ENCODE measurements at regions not wholly inside any gene's neighbourhood (a gene's known extent, or its start where the extent isn't known, plus 50 kb on each side); places are given as distances from the start of the nearest gene placed in this dataset.

DNA sequence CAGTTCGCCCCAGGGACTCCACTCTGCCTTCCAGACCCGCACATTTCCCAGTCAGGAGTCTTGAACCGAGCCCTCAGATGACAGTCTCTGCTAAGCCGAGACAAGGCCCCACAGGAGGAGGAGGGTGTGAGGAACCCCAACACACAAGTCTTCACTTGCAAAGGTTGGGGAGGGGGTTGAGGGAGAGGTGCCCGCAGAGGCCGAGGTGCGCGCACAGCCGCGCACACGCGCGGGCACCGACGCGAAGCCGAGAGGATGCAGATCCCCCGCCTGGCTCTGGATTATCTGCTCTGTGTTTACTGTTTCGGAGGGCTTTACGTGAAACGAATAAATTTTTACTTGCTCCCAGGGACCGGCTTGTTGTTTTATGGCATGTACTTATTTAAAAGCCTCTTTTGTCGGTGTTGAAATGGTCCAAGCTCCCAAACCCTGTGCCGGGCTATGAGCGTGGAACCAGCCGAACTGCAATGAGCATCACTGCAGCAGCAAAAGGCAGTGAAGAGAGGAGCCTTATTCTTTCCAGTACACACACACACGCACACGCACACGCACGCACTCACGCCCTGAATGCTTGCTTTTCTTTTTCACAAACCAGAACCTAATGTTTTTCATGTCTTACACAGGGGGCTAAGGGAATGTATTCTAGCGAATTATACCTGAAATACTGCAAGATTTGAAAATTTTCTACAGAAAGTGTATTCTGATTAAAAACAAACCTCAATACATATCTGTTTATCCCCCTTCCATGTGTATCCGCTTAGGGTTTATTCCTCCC, 297.7 kb downstream of the PARP8 start:
- no peak for TF ChIP-seq POLR2A (IDR thresholded peaks at IDR 0.05)
- TF ChIP-seq, protein P1, sequence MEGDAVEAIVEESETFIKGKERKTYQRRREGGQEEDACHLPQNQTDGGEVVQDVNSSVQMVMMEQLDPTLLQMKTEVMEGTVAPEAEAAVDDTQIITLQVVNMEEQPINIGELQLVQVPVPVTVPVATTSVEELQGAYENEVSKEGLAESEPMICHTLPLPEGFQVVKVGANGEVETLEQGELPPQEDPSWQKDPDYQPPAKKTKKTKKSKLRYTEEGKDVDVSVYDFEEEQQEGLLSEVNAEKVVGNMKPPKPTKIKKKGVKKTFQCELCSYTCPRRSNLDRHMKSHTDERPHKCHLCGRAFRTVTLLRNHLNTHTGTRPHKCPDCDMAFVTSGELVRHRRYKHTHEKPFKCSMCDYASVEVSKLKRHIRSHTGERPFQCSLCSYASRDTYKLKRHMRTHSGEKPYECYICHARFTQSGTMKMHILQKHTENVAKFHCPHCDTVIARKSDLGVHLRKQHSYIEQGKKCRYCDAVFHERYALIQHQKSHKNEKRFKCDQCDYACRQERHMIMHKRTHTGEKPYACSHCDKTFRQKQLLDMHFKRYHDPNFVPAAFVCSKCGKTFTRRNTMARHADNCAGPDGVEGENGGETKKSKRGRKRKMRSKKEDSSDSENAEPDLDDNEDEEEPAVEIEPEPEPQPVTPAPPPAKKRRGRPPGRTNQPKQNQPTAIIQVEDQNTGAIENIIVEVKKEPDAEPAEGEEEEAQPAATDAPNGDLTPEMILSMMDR (IDR thresholded peaks at IDR 0.05) = no peak
